22Rv1 (cell line): ENCODE measurements at regions not wholly inside any gene's neighbourhood (a gene's known extent, or its start where the extent isn't known, plus 50 kb on each side); places are given as distances from the start of the nearest gene placed in this dataset.

ENCODE experiments used
- H3K27ac ChIP-seq: fragments of 450-650 bp; 2 replicates; pipeline ENCODE4 v1.5.1; 2017
- CTCF ChIP-seq: fragments of 450-650 bp; IDR thresholded peaks from 2 replicates; pipeline ENCODE4 v1.5.1; 2017; ENCODE audit warnings: mild to moderate bottlenecking
- ZFX ChIP-seq: fragments of 450-650 bp; IDR thresholded peaks from 2 replicates; pipeline ENCODE4 v1.6.1; 2017; ENCODE audit warnings: antibody characterized with exemption, borderline replicate concordance

GRCh38 chr9:18189871-18190670, 283.9 kb upstream of the ADAMTSL1 start:
- TF ChIP-seq CTCF (no peak), ZFX (no peak)
- H3K27ac ChIP-seq, result no peak overlapping the region

- no peak overlapping the region for H3K27ac ChIP-seq
- no peak for TF ChIP-seq ZFX
- TF ChIP-seq CTCF, result peak; percentile 13; the same call in 1 of the 2 replicates
Observed at GRCh38 chr9:18190671-18191374, 283.1 kb upstream of the ADAMTSL1 start.

- H3K27ac ChIP-seq, result no peak overlapping the region
- TF ChIP-seq CTCF (no peak), ZFX (no peak)
Observed at GRCh38 chr9:18194316-18194715, 279.6 kb upstream of the ADAMTSL1 start.

- no peak for TF ChIP-seq ZFX
- no peak for TF ChIP-seq CTCF
- H3K27ac ChIP-seq, result no peak overlapping the region
Observed at GRCh38 chr9:18195223-18195622, 278.7 kb upstream of the ADAMTSL1 start.

GRCh38 chr9:18202924-18203323, 271.0 kb upstream of the ADAMTSL1 start:
- TF ChIP-seq ZFX (no peak), CTCF (no peak)
- no peak overlapping the region for H3K27ac ChIP-seq

- no peak overlapping the region for H3K27ac ChIP-seq
- no peak for TF ChIP-seq ZFX
- TF ChIP-seq CTCF, result no peak
Observed at GRCh38 chr9:18207735-18208134, 266.2 kb upstream of the ADAMTSL1 start.
